ENCODE measurements at regions not wholly inside any gene's neighbourhood (a gene's known extent, or its start where the extent isn't known, plus 50 kb on each side); places are given as distances from the start of the nearest gene placed in this dataset.

DNA sequence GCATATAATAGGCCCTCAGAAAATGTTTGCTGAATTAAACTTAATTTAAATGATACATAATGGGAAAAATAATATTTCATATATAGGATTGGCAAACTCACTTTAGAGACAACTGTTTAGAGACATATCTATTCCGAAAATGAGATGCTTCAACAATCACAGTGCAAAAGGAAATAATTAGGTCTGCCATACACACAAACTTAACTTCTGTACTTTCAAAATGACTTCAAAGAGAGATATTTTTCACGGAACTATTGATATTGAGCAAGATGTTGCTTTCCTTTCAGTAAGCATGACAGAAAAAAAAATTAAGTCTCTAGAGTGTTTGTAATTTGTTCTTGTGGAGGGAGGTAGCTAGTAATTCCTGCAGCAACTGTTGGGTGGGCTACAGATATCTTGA, 769.5 kb downstream of the TUSC7 start:
- Histone ChIP-seq H3K4me3 (no peak overlapping the region), H3K27ac (no peak overlapping the region), H3K27me3 (replicated peaks; ENCODE audit: insufficient read depth) (no peaks in the 10 kb centered on the region), H3K4me1 (replicated peaks) (no peaks in the 10 kb centered on the region), H3K9me3 (no peaks in the 10 kb centered on the region), H3K36me3 (no peaks in the 10 kb centered on the region)
- 87% methylated on average over 2 of the region's 2 CpGs for WGBS
- intact Hi-C loops (cut with DNase I): no loop called here
- TF ChIP-seq POLR2A (IDR thresholded peaks at IDR 0.05) (no peak), POLR2AphosphoS5 (IDR thresholded peaks at IDR 0.05) (no peak), CTCF (IDR thresholded peaks at IDR 0.05) (no peak)
- no peak for DNase-seq (ENCODE audit: low spot score)

- intact Hi-C loops (cut with DNase I): no loop called here
- no peaks in the 10 kb centered on the region for H3K36me3 ChIP-seq
- H3K9me3 ChIP-seq: no peaks in the 10 kb centered on the region
- TF ChIP-seq POLR2AphosphoS5 (IDR thresholded peaks at IDR 0.05) (no peak), POLR2A (IDR thresholded peaks at IDR 0.05) (no peak), CTCF (IDR thresholded peaks at IDR 0.05) (no peak)
- H3K4me3 ChIP-seq: no peak overlapping the region
- no peak for DNase-seq (ENCODE audit: low spot score)
- no peaks in the 10 kb centered on the region for H3K27me3 ChIP-seq (replicated peaks; ENCODE audit: insufficient read depth)
- H3K4me1 ChIP-seq (replicated peaks): no peaks in the 10 kb centered on the region
- WGBS: 86% methylated on average over 3 of the region's 3 CpGs
- H3K27ac ChIP-seq: no peak overlapping the region
Observed at GRCh38 chr3:117480525-117480924, 770.9 kb downstream of the TUSC7 start.

- no peak for TF ChIP-seq POLR2AphosphoS5 (IDR thresholded peaks at IDR 0.05)
- no peak for TF ChIP-seq CTCF (IDR thresholded peaks at IDR 0.05)
- no peak for TF ChIP-seq POLR2A (IDR thresholded peaks at IDR 0.05)
Observed at GRCh38 chr3:117480972-117481371, 771.4 kb downstream of the TUSC7 start.

DNA sequence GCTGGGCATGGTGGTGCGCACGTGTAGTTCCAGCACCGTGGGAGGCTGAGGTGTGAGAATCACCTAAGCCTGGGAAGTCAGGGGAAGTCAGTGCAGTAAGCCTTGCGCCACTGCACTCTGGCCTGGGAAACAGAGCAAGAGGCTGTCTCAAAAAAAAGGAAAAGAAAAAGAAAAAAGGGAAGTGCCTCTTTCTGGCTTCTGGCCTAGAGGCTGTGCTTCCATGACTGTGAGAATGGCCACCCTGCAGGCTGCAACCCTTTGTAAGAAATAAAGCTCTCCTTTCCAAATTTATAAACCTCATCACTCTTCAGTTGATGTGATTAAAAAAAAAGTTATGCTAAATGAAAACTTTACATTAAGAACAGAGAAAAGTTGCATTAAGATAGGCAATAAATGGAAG, 774.3 kb downstream of the TUSC7 start:
- no peaks in the 10 kb centered on the region for H3K36me3 ChIP-seq
- H3K27ac ChIP-seq: no peak overlapping the region
- no peaks in the 10 kb centered on the region for H3K4me1 ChIP-seq (replicated peaks)
- 94% methylated on average over 4 of the region's 4 CpGs for WGBS
- H3K27me3 ChIP-seq (replicated peaks; ENCODE audit: insufficient read depth): no peaks in the 10 kb centered on the region
- intact Hi-C loops (cut with DNase I): no loop called here
- H3K9me3 ChIP-seq: no peaks in the 10 kb centered on the region
- TF ChIP-seq CTCF (IDR thresholded peaks at IDR 0.05) (no peak), POLR2A (IDR thresholded peaks at IDR 0.05) (no peak), POLR2AphosphoS5 (IDR thresholded peaks at IDR 0.05) (no peak)
- no peak overlapping the region for H3K4me3 ChIP-seq
- DNase-seq (ENCODE audit: low spot score): no peak

More at GRCh38 chr3:117480972-117481371, 771.4 kb downstream of the TUSC7 start:
- no peak for DNase-seq (ENCODE audit: low spot score)
- WGBS: 70% methylated on average over 1 of the region's 1 CpG
- Histone ChIP-seq H3K9me3 (no peaks in the 10 kb centered on the region), H3K4me1 (replicated peaks) (no peaks in the 10 kb centered on the region), H3K27me3 (replicated peaks; ENCODE audit: insufficient read depth) (no peaks in the 10 kb centered on the region), H3K27ac (no peak overlapping the region), H3K36me3 (no peaks in the 10 kb centered on the region), H3K4me3 (no peak overlapping the region)
- intact Hi-C loops (cut with DNase I): no loop called here

DNA sequence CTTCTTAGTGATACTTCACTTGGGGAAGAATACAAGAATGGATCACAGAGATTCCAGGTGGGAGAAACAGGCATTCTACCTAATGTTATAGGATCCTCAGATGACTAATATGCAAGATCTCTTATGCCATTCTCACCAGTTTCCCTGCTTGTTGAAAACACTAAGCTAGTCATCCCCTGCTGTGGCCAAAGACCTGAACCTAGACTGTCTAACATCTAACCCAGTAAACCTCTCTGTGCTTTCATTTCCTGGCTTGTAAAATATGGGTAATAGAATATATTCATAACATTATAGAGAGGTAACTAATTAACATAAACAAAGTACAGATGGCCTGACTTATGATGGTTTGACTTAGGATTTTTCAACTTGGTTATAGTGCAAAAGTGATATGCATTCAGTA, 776.3 kb downstream of the TUSC7 start:
- H3K4me1 ChIP-seq (replicated peaks): no peaks in the 10 kb centered on the region
- intact Hi-C loops (cut with DNase I): no loop called here
- H3K27me3 ChIP-seq (replicated peaks; ENCODE audit: insufficient read depth): no peaks in the 10 kb centered on the region
- H3K4me3 ChIP-seq: no peak overlapping the region
- H3K9me3 ChIP-seq: no peaks in the 10 kb centered on the region
- TF ChIP-seq CTCF (IDR thresholded peaks at IDR 0.05): no peak
- TF ChIP-seq POLR2A (IDR thresholded peaks at IDR 0.05): no peak
- no peak for TF ChIP-seq POLR2AphosphoS5 (IDR thresholded peaks at IDR 0.05)
- no peaks in the 10 kb centered on the region for H3K36me3 ChIP-seq
- no peak for DNase-seq (ENCODE audit: low spot score)
- H3K27ac ChIP-seq: no peak overlapping the region

Measured in prostate gland (tissue), 2 donors.